Panc1 (cell line): ENCODE measurements at regions not wholly inside any gene's neighbourhood (a gene's known extent, or its start where the extent isn't known, plus 50 kb on each side); places are given as distances from the start of the nearest gene placed in this dataset.

ENCODE experiments used
- POLR2AphosphoS5 ChIP-seq: IDR thresholded peaks from 2 replicates; pipeline ENCODE4 v1.6.1; 2012; ENCODE audit warnings: mild to moderate bottlenecking, low read depth, low read length, moderate library complexity
- REST ChIP-seq, 2 experiments: IDR thresholded peaks; 2 replicates each; pipeline ENCODE4 v1.6.1; 2011 to 2012; ENCODE audit warnings: low read depth in 2 of 2, control low read depth in 1 of 2, low read length in 1 of 2, mild to moderate bottlenecking in 1 of 2, moderate library complexity in 1 of 2; ENCODE audit not compliant: insufficient read depth in 1 of 2
- TCF7L2 ChIP-seq: IDR thresholded peaks from 2 replicates; pipeline ENCODE4 v1.6.1; 2011; ENCODE audit warnings: mild to moderate bottlenecking, low read depth, low read length, inconsistent platforms
- TF ChIP-seq, protein P1 (sequence below): fragments of 450-650 bp; IDR thresholded peaks from 2 replicates; pipeline ENCODE4 v1.5.1; 2017; ENCODE audit warnings: mild to moderate bottlenecking

- TF ChIP-seq, protein P1, sequence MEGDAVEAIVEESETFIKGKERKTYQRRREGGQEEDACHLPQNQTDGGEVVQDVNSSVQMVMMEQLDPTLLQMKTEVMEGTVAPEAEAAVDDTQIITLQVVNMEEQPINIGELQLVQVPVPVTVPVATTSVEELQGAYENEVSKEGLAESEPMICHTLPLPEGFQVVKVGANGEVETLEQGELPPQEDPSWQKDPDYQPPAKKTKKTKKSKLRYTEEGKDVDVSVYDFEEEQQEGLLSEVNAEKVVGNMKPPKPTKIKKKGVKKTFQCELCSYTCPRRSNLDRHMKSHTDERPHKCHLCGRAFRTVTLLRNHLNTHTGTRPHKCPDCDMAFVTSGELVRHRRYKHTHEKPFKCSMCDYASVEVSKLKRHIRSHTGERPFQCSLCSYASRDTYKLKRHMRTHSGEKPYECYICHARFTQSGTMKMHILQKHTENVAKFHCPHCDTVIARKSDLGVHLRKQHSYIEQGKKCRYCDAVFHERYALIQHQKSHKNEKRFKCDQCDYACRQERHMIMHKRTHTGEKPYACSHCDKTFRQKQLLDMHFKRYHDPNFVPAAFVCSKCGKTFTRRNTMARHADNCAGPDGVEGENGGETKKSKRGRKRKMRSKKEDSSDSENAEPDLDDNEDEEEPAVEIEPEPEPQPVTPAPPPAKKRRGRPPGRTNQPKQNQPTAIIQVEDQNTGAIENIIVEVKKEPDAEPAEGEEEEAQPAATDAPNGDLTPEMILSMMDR = no peak
- TF ChIP-seq POLR2AphosphoS5 = no peak
- TF ChIP-seq REST (IDR thresholded peaks at IDR 0.05; ENCODE audit: insufficient read depth in 1 of 2, low read depth in 2 of 2, low read length in 1 of 2) = no peak
- no peak for TF ChIP-seq TCF7L2
These were observed 79.6 kb downstream of the OR13A1 start for GRCh38 chr10:45235798-45236220.
